Left ventricle myocardium superior (tissue), 1 donor: ENCODE measurements at regions not wholly inside any gene's neighbourhood (a gene's known extent, or its start where the extent isn't known, plus 50 kb on each side); places are given as distances from the start of the nearest gene placed in this dataset.

ENCODE experiments used
- ATAC-seq: fragments of 200-7000 bp; cut with Tn5 transposase; one replicate; pipeline ENCODE4 v1.9.1; 2020; ENCODE audit warnings: mild to moderate bottlenecking, moderate library complexity
- DNase-seq: peaks from one replicate; pipeline ENCODE4 v3.0.0-alpha.2; 2020
- intact Hi-C: fragments of 100-400 bp; cut with micrococcal nuclease; formaldehyde crosslinking; loops from one replicate; pipeline ENCODE4 v1.11.0; 2022
- donor health status: DM: no; HTN: yes; CAD: no; lungs with severe emphysema.

- ATAC-seq (no peak), DNase-seq (no peak)
- intact Hi-C loops: loop anchor here (5.0 to 10.0 kb wide), 3 partner anchors 165 to 433 kb away; no protein-coding TSS in a partner anchor
These were observed 95.3 kb upstream of the RMDN2 start for GRCh38 chr2:37829616-37830395.

- no peak for ATAC-seq
- intact Hi-C loops: loop anchor here (5.0 to 10.0 kb wide), 3 partner anchors 166 to 433 kb away; no protein-coding TSS in a partner anchor
- no peak for DNase-seq
These were observed 94.5 kb upstream of the RMDN2 start for GRCh38 chr2:37830636-37831035.

GRCh38 chr2:37831081-37831780 lies 93.9 kb upstream of the RMDN2 start:
- peak; percentile 79 for DNase-seq
- peak; percentile 84 for ATAC-seq
- intact Hi-C loops: loop anchor here (5.0 to 10.0 kb wide), 3 partner anchors 166 to 434 kb away; no protein-coding TSS in a partner anchor

- DNase-seq: peak; percentile 90
- peak; percentile 73 for ATAC-seq
- intact Hi-C loops: loop anchor here (5.0 to 10.0 kb wide), 3 partner anchors 168 to 435 kb away; no protein-coding TSS in a partner anchor
These were observed 92.4 kb upstream of the RMDN2 start for GRCh38 chr2:37832590-37833197.

- DNase-seq: no peak
- intact Hi-C loops: loop anchor here (5.0 to 10.0 kb wide), 3 partner anchors 169 to 436 kb away; no protein-coding TSS in a partner anchor
- ATAC-seq: no peak
These were observed 91.7 kb upstream of the RMDN2 start for GRCh38 chr2:37833423-37833822.

GRCh38 chr2:37836270-37836669 lies 88.8 kb upstream of the RMDN2 start:
- DNase-seq (no peak), ATAC-seq (no peak)
- intact Hi-C loops: loop anchor here (10.0 kb wide), 1 partner anchor 171 kb away; no protein-coding TSS in a partner anchor

GRCh38 chr2:37836711-37837110 lies 88.4 kb upstream of the RMDN2 start:
- DNase-seq: no peak
- no peak for ATAC-seq
- intact Hi-C loops: loop anchor here (10.0 kb wide), 1 partner anchor 172 kb away; no protein-coding TSS in a partner anchor

GRCh38 chr2:37837628-37838328 lies 87.3 kb upstream of the RMDN2 start:
- DNase-seq: peak; percentile 46
- peak; percentile 88 for ATAC-seq
- intact Hi-C loops: loop anchor here (10.0 kb wide), 1 partner anchor 173 kb away; no protein-coding TSS in a partner anchor

GRCh38 chr2:37838541-37839167 lies 86.4 kb upstream of the RMDN2 start:
- DNase-seq (no peak), ATAC-seq (no peak)
- intact Hi-C loops: loop anchor here (10.0 kb wide), 1 partner anchor 174 kb away; no protein-coding TSS in a partner anchor

- ATAC-seq: no peak
- DNase-seq: no peak
- intact Hi-C loops: loop anchor here (10.0 kb wide), 1 partner anchor 175 kb away; no protein-coding TSS in a partner anchor
These were observed 85.1 kb upstream of the RMDN2 start for GRCh38 chr2:37839991-37840390.

- ATAC-seq (no peak), DNase-seq (no peak)
- intact Hi-C loops: no loop called here
These were observed 82.2 kb upstream of the RMDN2 start for GRCh38 chr2:37842732-37843440.

- intact Hi-C loops: no loop called here
- ATAC-seq: no peak
- no peak for DNase-seq
These were observed 81.5 kb upstream of the RMDN2 start for GRCh38 chr2:37843556-37843955.

GRCh38 chr2:37846207-37846606 lies 78.9 kb upstream of the RMDN2 start:
- no peak for ATAC-seq
- intact Hi-C loops: no loop called here
- no peak for DNase-seq

GRCh38 chr2:37847792-37848191 lies 77.3 kb upstream of the RMDN2 start:
- intact Hi-C loops: no loop called here
- DNase-seq (no peak), ATAC-seq (no peak)

GRCh38 chr2:37848451-37848850 lies 76.6 kb upstream of the RMDN2 start:
- DNase-seq (no peak), ATAC-seq (no peak)
- intact Hi-C loops: no loop called here

GRCh38 chr2:37849911-37850310 lies 75.2 kb upstream of the RMDN2 start:
- ATAC-seq (no peak), DNase-seq (no peak)
- intact Hi-C loops: no loop called here

- no peak for ATAC-seq
- intact Hi-C loops: no loop called here
- no peak for DNase-seq
These were observed 73.7 kb upstream of the RMDN2 start for GRCh38 chr2:37851428-37851827.
